HG02943 (cell line): ENCODE measurements at regions not wholly inside any gene's neighbourhood (a gene's known extent, or its start where the extent isn't known, plus 50 kb on each side); places are given as distances from the start of the nearest gene placed in this dataset.

Source experiments
- ATAC-seq: cut with Tn5 transposase; IDR thresholded peaks from one replicate; pipeline ENCODE4 v1.9.1; 2021; ENCODE audit warnings: mild to moderate bottlenecking, low read depth, moderate library complexity; ENCODE audit not compliant: unreplicated experiment

GRCh38 chr4:19133315-19133714 lies 1111.8 kb upstream of the LCORL start:
- no peak for ATAC-seq

- ATAC-seq: no peak
Observed at GRCh38 chr4:19130866-19131265, 1109.3 kb upstream of the LCORL start.

GRCh38 chr4:19128176-19128575 lies 1106.6 kb upstream of the LCORL start:
- no peak for ATAC-seq

GRCh38 chr4:19126903-19127302 lies 1105.3 kb upstream of the LCORL start:
- ATAC-seq: no peak

GRCh38 chr4:19123681-19124080 lies 1102.1 kb upstream of the LCORL start:
- ATAC-seq: no peak

- ATAC-seq: no peak
Observed at GRCh38 chr4:19119904-19120560, 1098.5 kb upstream of the LCORL start.

GRCh38 chr4:19117022-19117421 lies 1095.5 kb upstream of the LCORL start:
- no peak for ATAC-seq

GRCh38 chr4:19104176-19104575 lies 1082.6 kb upstream of the LCORL start:
- no peak for ATAC-seq

GRCh38 chr4:19095491-19096046 lies 1074.0 kb upstream of the LCORL start:
- ATAC-seq: no peak

GRCh38 chr4:19093951-19094350 lies 1072.4 kb upstream of the LCORL start:
- no peak for ATAC-seq

GRCh38 chr4:19092797-19093196 lies 1071.2 kb upstream of the LCORL start:
- ATAC-seq: no peak

- no peak for ATAC-seq
Observed at GRCh38 chr4:19074036-19074435, 1052.5 kb upstream of the LCORL start.

GRCh38 chr4:19063662-19064061 lies 1042.1 kb upstream of the LCORL start:
- ATAC-seq: no peak

GRCh38 chr4:19054916-19055315 lies 1033.4 kb upstream of the LCORL start:
- no peak for ATAC-seq

GRCh38 chr4:19051831-19052230 lies 1030.3 kb upstream of the LCORL start:
- no peak for ATAC-seq

- no peak for ATAC-seq
Observed at GRCh38 chr4:19047279-19047880, 1025.8 kb upstream of the LCORL start.

- no peak for ATAC-seq
Observed at GRCh38 chr4:19039816-19040215, 1018.3 kb upstream of the LCORL start.

GRCh38 chr4:19038231-19038630 lies 1016.7 kb upstream of the LCORL start:
- ATAC-seq: no peak

- no peak for ATAC-seq
Observed at GRCh38 chr4:19033816-19034733, 1012.5 kb upstream of the LCORL start.

- no peak for ATAC-seq
Observed at GRCh38 chr4:19030536-19030935, 1009.0 kb upstream of the LCORL start.

GRCh38 chr4:19030048-19030447 lies 1008.5 kb upstream of the LCORL start:
- no peak for ATAC-seq
